Neural progenitor cell (in vitro differentiated cells): ENCODE measurements at regions not wholly inside any gene's neighbourhood (a gene's known extent, or its start where the extent isn't known, plus 50 kb on each side); places are given as distances from the start of the nearest gene placed in this dataset.

Experiments used
- DNase-seq: peaks from one replicate; pipeline ENCODE4 v3.0.0-alpha.2; 2016; ENCODE audit warnings: low spot score
- H2AFZ ChIP-seq: fragments of 200-600 bp; sonication (generic); replicated peaks from 2 replicates; pipeline ENCODE4 v1.6.1; 2016; ENCODE audit warnings: antibody characterized with exemption
- H3F3A ChIP-seq: fragments of 200-600 bp; sonication (generic); 2 replicates; pipeline ENCODE4 v1.6.1; 2016; ENCODE audit warnings: antibody characterized with exemption, low read depth
- H3K27ac ChIP-seq: fragments of 200-600 bp; sonication (generic); 2 replicates; pipeline ENCODE4 v1.5.1; 2016; ENCODE audit warnings: mild to moderate bottlenecking
- H3K27me3 ChIP-seq: fragments of 200-600 bp; sonication (generic); 2 replicates; pipeline ENCODE4 v1.6.1; 2016; ENCODE audit warnings: mild to moderate bottlenecking, moderate library complexity
- H3K36me3 ChIP-seq: fragments of 200-600 bp; sonication (generic); 2 replicates; pipeline ENCODE4 v1.5.1; 2016
- H3K4me1 ChIP-seq: fragments of 200-600 bp; sonication (generic); 2 replicates; pipeline ENCODE4 v1.6.1; 2016; ENCODE audit warnings: mixed run types
- H3K4me2 ChIP-seq: fragments of 200-600 bp; sonication (generic); 2 replicates; pipeline ENCODE4 v1.6.1; 2016
- H3K4me3 ChIP-seq: fragments of 200-600 bp; sonication (generic); 2 replicates; pipeline ENCODE4 v1.5.1; 2016
- H3K79me2 ChIP-seq: fragments of 200-600 bp; sonication (generic); 2 replicates; pipeline ENCODE4 v1.6.1; 2016; ENCODE audit warnings: low read depth
- H3K9ac ChIP-seq: fragments of 200-600 bp; sonication (generic); 2 replicates; pipeline ENCODE4 v1.6.1; 2016
- H3K9me3 ChIP-seq: fragments of 200-600 bp; sonication (generic); 2 replicates; pipeline ENCODE4 v1.5.1; 2016; ENCODE audit warnings: low read depth
- H4K20me1 ChIP-seq: fragments of 200-600 bp; sonication (generic); 2 replicates; pipeline ENCODE4 v1.6.1; 2016; ENCODE audit warnings: low read depth
- H3K27ac Mint-ChIP-seq: 3 replicates; pipeline ENCODE4 v1.8.0; 2021; ENCODE audit warnings: mixed read lengths
- H3K27me3 Mint-ChIP-seq: 2 replicates; pipeline ENCODE4 v1.8.0; 2022; ENCODE audit warnings: low read depth, mild to moderate bottlenecking, inconsistent platforms, moderate library complexity, mixed read lengths; ENCODE audit not compliant: insufficient read depth
- H3K36me3 Mint-ChIP-seq: 3 replicates; pipeline ENCODE4 v1.8.0; 2021; ENCODE audit warnings: mixed read lengths
- H3K4me1 Mint-ChIP-seq: 3 replicates; pipeline ENCODE4 v1.8.0; 2021; ENCODE audit warnings: mixed read lengths
- H3K4me3 Mint-ChIP-seq: 3 replicates; pipeline ENCODE4 v1.8.0; 2021; ENCODE audit warnings: mild to moderate bottlenecking, moderate library complexity, mixed read lengths
- H3K9me3 Mint-ChIP-seq: 3 replicates; pipeline ENCODE4 v1.8.0; 2020; ENCODE audit warnings: mixed read lengths
- CTCF ChIP-seq: fragments of 200-600 bp; sonication (generic); IDR thresholded peaks from 2 replicates; pipeline ENCODE4 v1.5.1; 2017; ENCODE audit warnings: antibody characterized with exemption, mild to moderate bottlenecking
- EZH2 ChIP-seq: fragments of 200-600 bp; sonication (generic); IDR thresholded peaks from 2 replicates; pipeline ENCODE4 v1.6.1; 2017; ENCODE audit warnings: antibody characterized with exemption, mild to moderate bottlenecking, moderate library complexity
- EZH2phosphoT487 ChIP-seq: fragments of 200-600 bp; sonication (generic); IDR thresholded peaks from 2 replicates; pipeline ENCODE4 v1.6.1; 2017; ENCODE audit warnings: antibody characterized with exemption

GRCh38 chr7:156157409-156158012 lies 345.2 kb upstream of the SHH start:
- H3K4me2 ChIP-seq: no peak overlapping the region
- no peak overlapping the region for H3K27ac ChIP-seq
- no peak overlapping the region for H3K4me3 Mint-ChIP-seq
- H3K4me1 Mint-ChIP-seq: peaks cover 11% of the 10 kb centered on the region
- H3F3A ChIP-seq: peaks cover 4% of the 10 kb centered on the region
- no peaks in the 10 kb centered on the region for H3K36me3 ChIP-seq
- no peak for DNase-seq
- H3K79me2 ChIP-seq: no peaks in the 10 kb centered on the region
- no peak overlapping the region for H3K27ac Mint-ChIP-seq
- no peaks in the 10 kb centered on the region for H3K4me1 ChIP-seq
- H3K27me3 Mint-ChIP-seq: peaks cover 7% of the 10 kb centered on the region
- no peaks in the 10 kb centered on the region for H3K36me3 Mint-ChIP-seq
- no peak overlapping the region for H2AFZ ChIP-seq
- no peak overlapping the region for H3K4me3 ChIP-seq
- no peak overlapping the region for H3K9ac ChIP-seq
- no peaks in the 10 kb centered on the region for H3K9me3 ChIP-seq
- TF ChIP-seq EZH2 (no peak), EZH2phosphoT487 (no peak), CTCF (no peak)
- peaks cover 2% of the 10 kb centered on the region for H3K9me3 Mint-ChIP-seq
- H4K20me1 ChIP-seq: no peaks in the 10 kb centered on the region
- H3K27me3 ChIP-seq: no peaks in the 10 kb centered on the region

- Histone ChIP-seq H3K9me3 (no peaks in the 10 kb centered on the region), H3K4me2 (peak overlapping the region; percentile 15), H3F3A (peaks cover 4% of the 10 kb centered on the region), H3K9ac (no peak overlapping the region), H3K4me1 (no peaks in the 10 kb centered on the region), H3K4me3 (no peak overlapping the region), H3K36me3 (no peaks in the 10 kb centered on the region), H3K79me2 (no peaks in the 10 kb centered on the region), H2AFZ (peak overlapping the region; percentile 17), H3K27me3 (no peaks in the 10 kb centered on the region), H4K20me1 (no peaks in the 10 kb centered on the region), H3K27ac (no peak overlapping the region)
- Mint-ChIP-seq H3K9me3 (peaks cover 2% of the 10 kb centered on the region), H3K27me3 (peaks cover 7% of the 10 kb centered on the region), H3K4me3 (no peak overlapping the region), H3K36me3 (no peaks in the 10 kb centered on the region), H3K27ac (no peak overlapping the region), H3K4me1 (peaks cover 11% of the 10 kb centered on the region)
- DNase-seq: peak; percentile 76
- no peak for TF ChIP-seq EZH2phosphoT487
- peak; percentile 60 for TF ChIP-seq CTCF
- no peak for TF ChIP-seq EZH2
These were observed 344.6 kb upstream of the SHH start for GRCh38 chr7:156156734-156157408.

GRCh38 chr7:156155988-156156733 lies 343.9 kb upstream of the SHH start:
- Histone ChIP-seq H3K36me3 (no peaks in the 10 kb centered on the region), H3K4me3 (no peak overlapping the region)
- peaks cover 7% of the 10 kb centered on the region for H3K27me3 Mint-ChIP-seq

More at GRCh38 chr7:156155988-156156733, 343.9 kb upstream of the SHH start:
- H3K4me1 ChIP-seq: no peaks in the 10 kb centered on the region
- Mint-ChIP-seq H3K27ac (peak overlapping the region; percentile 18), H3K36me3 (no peaks in the 10 kb centered on the region), H3K9me3 (peaks cover 2% of the 10 kb centered on the region), H3K4me1 (peaks cover 14% of the 10 kb centered on the region), H3K4me3 (no peak overlapping the region)
- H3K79me2 ChIP-seq: no peaks in the 10 kb centered on the region
- no peak overlapping the region for H2AFZ ChIP-seq
- no peak overlapping the region for H3K9ac ChIP-seq
- peak; percentile 40 for DNase-seq
- no peaks in the 10 kb centered on the region for H3K9me3 ChIP-seq
- TF ChIP-seq EZH2: no peak
- TF ChIP-seq EZH2phosphoT487: no peak
- TF ChIP-seq CTCF: no peak
- H3K27me3 ChIP-seq: no peaks in the 10 kb centered on the region
- H3K4me2 ChIP-seq: peak overlapping the region; percentile 15
- H3K27ac ChIP-seq: no peak overlapping the region
- no peaks in the 10 kb centered on the region for H4K20me1 ChIP-seq
- peaks cover 4% of the 10 kb centered on the region for H3F3A ChIP-seq
